ENCODE measurements at regions not wholly inside any gene's neighbourhood (a gene's known extent, or its start where the extent isn't known, plus 50 kb on each side); places are given as distances from the start of the nearest gene placed in this dataset.

- no peak for DNase-seq (ENCODE audit: low read depth in 3 of 3)
Observed at GRCh38 chr14:98103705-98104104, 1168.3 kb downstream of the BCL11B start.

GRCh38 chr14:98109326-98109725, 1162.7 kb downstream of the BCL11B start:
- DNase-seq (ENCODE audit: low read depth in 3 of 3), result no peak

- no peak for DNase-seq (ENCODE audit: low read depth in 3 of 3)
Observed at GRCh38 chr14:98112194-98112780, 1159.7 kb downstream of the BCL11B start.

DNA sequence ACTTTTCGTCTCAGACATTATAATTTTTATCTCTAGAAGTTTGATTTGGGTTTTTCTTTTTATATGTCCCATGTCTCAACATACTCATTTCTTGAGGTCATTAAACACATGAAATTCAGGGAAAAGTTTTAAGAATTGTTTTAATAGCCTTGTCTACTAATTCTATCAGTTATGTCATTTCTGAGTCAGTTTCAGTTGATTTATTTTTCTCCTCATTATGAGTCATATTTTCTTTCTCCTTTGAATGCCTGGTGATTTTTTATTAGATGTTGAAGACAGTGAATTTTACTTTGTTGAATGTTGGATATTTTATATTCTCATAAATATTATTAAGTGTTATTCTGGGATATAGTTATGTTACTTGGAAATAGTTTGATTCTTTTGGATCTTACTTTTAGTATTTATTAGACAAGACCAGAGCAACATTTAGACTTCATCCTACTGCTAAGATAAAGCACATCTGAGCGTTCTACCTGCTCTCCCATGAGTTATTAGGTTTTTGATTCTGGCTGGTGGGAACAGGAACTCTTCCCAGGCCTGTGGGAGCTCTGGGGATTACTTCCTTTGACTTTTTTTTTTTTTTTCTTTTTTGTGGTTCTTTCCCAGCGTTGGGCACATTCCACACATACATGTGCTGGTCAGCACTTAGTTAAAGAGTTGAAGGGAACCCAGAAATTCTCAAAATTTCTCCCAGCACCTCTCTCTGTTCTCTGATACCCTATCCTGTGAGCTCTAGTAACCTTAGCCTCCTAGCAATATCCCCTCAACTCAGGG, 1157.7 kb downstream of the BCL11B start:
- DNase-seq (ENCODE audit: low read depth in 3 of 3), result no peak

DNA sequence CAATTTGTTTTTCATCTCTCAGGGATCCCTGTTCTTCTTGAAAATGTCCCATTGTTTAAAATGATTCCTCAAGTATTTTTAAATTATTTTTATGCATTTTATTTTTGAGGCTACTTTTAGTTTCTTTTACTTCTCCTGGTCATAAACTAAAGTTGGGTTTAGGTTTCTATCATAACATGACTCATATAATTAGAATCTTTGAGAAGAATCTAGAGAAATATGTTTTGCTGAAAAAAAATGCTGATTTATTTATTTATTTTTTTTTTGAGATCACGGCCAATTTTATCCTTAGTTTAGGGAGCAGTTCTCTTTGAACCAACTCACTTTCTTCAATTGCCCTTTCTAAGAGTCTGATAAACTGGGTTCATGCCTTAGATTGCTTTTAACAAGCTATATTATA, 1157.1 kb downstream of the BCL11B start:
- DNase-seq (ENCODE audit: low read depth in 3 of 3), result no peak

- DNase-seq (ENCODE audit: low read depth in 3 of 3), result no peak
Observed at GRCh38 chr14:98118749-98119148, 1153.2 kb downstream of the BCL11B start.

DNA sequence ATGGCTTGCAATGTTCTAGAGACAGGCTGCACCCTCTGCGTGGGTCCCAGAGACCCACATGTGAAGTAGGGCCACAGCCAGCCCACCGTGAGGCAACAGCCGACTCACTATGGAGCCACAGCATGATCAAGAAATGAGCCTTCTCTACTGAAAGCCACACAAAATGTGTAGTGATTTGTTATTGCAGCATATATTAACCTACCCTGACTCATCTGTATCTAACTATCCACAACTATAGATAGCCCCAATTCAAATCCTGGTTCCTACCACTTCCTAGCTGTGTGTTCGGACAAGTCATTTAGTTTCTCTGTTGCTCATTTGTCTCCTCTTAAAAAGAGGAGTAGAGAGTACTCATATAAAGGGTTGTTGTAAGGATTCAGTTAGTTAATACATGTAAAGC, 1152.3 kb downstream of the BCL11B start:
- DNase-seq (ENCODE audit: low read depth in 3 of 3), result no peak

DNA sequence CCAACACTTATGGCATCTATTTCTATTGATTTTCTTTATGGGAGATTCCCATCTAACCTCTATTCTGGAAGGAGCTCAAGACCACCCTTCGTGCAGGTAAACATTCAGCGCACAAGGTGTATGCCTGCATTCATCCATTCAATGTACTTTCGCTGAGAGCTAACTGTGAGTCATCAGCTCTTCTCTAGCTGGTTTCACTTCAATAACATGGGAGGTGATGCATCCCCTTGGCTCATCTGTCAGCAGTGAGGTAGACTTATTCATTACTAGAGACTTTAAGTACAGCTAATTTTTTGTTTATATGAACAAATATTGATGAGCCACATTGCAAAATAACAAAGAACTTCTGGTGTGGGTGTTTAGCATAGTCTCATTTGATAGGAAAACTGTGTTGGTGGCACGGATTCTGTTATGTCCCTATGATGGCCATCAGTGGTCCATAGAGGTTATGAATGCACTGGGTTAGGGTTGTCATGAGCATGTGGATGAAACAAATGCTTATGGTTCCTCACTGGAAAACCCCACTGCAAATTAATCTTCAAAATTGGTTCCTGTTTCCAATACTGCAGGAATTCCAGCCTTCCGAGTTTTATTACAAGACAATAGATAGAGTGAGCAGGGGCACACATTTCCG, 1151.0 kb downstream of the BCL11B start:
- no peak for DNase-seq (ENCODE audit: low read depth in 3 of 3)

DNA sequence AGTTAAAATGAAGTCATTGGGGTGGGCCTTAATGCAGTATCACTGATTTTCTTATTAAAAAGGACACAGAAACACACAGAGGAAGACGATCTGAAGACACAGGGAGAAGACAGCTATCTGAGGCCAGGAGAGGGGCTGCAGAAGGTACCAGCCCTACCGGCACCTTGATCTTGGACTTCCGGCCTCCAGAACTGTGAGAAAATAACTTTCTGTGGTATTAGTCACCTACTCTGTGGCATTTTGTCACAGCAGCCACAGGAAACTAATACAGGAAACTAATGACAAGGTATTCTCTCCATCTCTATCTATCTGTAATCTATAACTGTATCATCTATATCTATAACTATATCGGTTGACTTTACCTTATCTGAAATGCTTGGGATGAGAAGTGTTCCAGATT, 1149.5 kb downstream of the BCL11B start:
- DNase-seq (ENCODE audit: low read depth in 3 of 3), result no peak

- no peak for DNase-seq (ENCODE audit: low read depth in 3 of 3)
Observed at GRCh38 chr14:98130691-98131090, 1141.3 kb downstream of the BCL11B start.

DNA sequence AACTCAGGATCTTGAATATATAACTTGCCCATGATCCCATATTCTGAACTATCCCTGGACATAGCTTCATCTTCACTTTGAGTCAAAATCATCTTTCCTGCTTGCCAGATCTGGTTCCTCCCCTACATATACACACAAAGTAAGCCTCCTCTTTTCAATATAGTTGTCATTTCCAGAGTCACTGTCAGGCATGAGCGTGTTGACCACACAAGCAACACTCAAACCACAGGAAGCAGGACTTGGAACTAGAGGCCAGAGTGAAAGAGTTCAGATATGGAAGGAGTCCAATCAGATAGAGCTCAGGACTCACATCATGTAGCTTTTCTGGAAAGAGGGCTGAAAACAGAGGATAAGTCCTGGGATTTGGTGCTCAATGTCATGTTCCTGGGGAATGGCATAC, 1140.6 kb downstream of the BCL11B start:
- no peak for DNase-seq (ENCODE audit: low read depth in 3 of 3)

DNA sequence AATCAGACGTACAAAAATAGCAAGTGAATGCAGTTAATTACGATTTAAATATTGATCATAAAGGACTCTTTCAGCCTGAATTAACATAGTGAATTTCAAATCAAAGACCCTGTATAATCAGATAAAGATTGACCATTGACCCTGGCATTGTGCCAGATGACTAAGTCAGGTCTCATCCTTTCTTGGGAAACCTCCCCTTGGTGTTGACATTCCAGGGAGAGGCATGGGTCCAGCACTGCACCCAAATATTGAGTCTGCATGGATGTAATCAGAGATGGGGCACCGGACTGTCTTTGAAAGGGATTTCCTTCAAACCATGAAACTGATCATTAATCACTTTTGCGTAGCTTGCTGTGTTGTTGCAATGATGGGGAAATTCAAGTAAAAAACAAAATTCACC, 1138.2 kb downstream of the BCL11B start:
- DNase-seq (ENCODE audit: low read depth in 3 of 3), result no peak

DNA sequence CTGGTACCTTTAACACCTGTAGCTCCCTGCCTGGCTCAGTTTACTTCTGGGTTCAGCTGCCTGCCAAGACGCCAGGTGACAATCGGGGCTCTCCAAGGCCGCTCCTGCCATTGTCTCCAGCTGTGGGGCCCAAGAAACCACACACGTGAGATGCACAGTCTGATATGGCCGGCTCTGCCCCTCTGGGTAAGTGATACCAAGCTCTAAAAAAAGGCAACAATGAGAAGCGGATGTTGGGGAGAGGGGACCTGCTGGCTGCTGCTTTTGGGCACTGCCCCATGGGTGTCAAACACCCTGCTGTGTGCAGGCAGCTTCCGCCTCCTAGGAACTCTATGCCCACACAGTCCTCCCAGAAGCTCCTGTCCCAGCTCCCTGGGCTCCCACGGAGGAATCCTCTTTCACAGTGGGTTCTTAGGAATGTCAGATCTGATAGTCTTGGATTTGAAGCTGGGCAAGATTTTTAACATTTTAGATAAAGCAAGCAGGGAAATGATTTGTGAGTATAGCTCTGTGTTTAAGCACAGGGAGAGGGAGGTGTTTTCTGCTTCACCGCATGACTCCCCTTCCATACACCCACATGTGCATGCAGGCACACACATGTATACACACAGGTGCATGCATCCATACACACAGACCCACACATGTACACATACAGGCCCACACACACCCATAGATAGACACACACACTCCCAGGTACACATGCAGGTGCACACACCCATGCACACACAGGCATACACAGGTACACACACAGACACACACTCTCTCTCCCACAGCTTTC, 1135.8 kb downstream of the BCL11B start:
- DNase-seq (ENCODE audit: low read depth in 3 of 3), result no peak

GRCh38 chr14:98137131-98138025, 1134.6 kb downstream of the BCL11B start:
- DNase-seq (ENCODE audit: low read depth in 3 of 3), result no peak

DNA sequence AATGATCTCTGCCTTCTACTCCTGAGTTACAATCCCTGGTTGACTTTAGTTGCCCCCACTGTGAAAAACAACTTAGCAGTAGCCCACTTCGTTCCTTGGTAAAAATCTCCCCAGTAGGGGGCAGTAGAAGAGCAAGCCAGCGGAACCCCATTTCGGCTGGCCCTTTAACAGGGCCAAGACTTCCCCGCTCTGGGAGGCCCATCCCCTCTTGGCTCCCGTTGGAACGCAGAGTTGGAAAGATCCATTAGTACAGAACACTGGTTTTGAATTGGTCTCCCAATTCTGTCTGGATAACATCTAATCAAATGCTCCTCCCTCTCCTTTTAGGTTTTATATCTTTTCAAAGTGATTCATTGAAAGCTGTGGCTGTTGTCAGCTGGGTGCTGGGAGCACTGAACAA, 1133.3 kb downstream of the BCL11B start:
- peak; percentile 49 to 67 (median 51) for DNase-seq (ENCODE audit: low read depth in 3 of 3)

- DNase-seq (ENCODE audit: low read depth in 3 of 3), result no peak
Observed at GRCh38 chr14:98140862-98141530, 1131.0 kb downstream of the BCL11B start.

- no peak for DNase-seq (ENCODE audit: low read depth in 3 of 3)
Observed at GRCh38 chr14:98143566-98143965, 1128.4 kb downstream of the BCL11B start.

- no peak for DNase-seq (ENCODE audit: low read depth in 3 of 3)
Observed at GRCh38 chr14:98144964-98145363, 1127.0 kb downstream of the BCL11B start.

- no peak for DNase-seq (ENCODE audit: low read depth in 3 of 3)
Observed at GRCh38 chr14:98146416-98146815, 1125.6 kb downstream of the BCL11B start.

- no peak for DNase-seq (ENCODE audit: low read depth in 3 of 3)
Observed at GRCh38 chr14:98154254-98154653, 1117.7 kb downstream of the BCL11B start.

GRCh38 chr14:98156411-98156810, 1115.6 kb downstream of the BCL11B start:
- DNase-seq (ENCODE audit: low read depth in 3 of 3), result no peak

Data from stimulated activated CD4-positive, alpha-beta T cell treated with anti-CD3 and anti-CD28 coated beads, TNF-alpha, amount 100 ng/mL, for 24 hours (primary cell).